DMS114 treated with DMSO at 0.1 percent for 48 hours (cell line): ENCODE measurements at regions not wholly inside any gene's neighbourhood (a gene's known extent, or its start where the extent isn't known, plus 50 kb on each side); places are given as distances from the start of the nearest gene placed in this dataset.

Source experiments
- DNase-seq: peaks from one replicate; lab custom pipeline; 2025; ENCODE audit not compliant: unreplicated experiment; lab: John Stamatoyannopoulos, UW

DNA sequence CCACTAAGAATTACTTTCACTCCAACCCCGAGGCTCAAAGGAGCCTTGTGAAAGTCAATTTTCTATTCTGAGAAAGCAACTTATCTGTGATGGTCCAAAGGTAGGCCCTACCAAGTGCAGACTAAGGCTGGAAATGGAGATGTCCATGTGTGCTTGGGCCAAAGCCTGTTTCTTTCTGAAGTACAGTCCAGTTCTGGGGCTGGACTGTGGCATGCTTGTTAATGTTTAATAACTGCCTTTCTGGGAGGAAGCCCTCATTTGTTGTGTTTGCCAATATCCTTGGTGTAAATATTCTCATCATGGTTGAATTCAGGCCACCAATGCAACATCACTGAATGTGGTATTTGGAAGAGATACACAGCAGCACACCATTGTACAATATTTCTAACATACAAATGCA lies 182.3 kb upstream of the BCL6 start:
- DNase-seq: no peak

DNA sequence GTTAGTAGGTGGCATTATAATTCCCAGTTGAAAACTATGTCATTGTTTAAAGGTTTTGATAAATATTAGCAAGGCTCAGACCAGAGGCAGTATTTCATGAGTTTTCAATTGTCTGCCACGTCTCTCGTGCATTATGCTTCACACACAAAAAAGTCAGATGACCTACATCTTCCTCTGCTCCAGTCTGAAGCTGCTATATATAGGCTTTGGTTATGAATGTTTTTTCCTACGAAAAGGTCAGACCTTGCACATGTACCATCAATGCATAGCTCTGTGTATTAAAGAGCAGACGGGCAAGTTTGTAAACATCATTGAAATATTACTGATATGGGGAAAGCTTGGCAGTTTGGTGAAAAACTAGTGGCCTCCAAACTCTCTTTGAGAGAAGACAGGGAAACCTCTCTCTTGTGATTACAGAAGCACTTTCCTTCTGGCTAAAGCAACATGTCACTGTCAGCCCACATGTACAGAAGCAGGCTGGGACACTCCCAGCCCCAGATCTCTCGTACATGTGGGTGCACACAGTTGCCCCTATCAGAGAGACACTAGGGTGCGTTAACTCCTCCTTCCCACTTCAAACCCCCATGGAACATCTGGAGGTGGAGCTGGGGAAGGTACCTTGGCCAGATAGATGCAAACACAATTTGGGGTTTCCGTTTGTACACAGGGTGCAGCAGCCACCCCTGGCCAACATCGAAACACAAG lies 184.0 kb upstream of the BCL6 start:
- no peak for DNase-seq

DNA sequence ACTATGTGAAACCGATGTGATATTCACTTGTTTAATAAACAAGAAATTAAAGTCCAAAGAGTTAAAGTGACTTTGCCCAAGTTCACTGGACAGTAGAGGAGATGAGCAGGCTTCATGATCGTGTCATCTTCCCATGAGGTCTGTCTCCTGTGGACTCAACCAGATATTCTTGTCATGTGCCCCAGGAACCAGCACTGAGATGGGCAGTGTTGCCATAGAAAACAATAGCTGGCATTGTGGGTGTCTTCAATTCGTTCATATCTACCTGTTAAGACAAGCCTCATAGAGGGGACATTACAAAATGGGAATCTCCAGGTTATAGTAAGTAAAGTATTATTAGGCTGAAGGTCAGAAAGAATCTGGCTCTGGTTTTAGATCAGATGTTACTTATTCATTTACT lies 184.8 kb upstream of the BCL6 start:
- DNase-seq: no peak

DNA sequence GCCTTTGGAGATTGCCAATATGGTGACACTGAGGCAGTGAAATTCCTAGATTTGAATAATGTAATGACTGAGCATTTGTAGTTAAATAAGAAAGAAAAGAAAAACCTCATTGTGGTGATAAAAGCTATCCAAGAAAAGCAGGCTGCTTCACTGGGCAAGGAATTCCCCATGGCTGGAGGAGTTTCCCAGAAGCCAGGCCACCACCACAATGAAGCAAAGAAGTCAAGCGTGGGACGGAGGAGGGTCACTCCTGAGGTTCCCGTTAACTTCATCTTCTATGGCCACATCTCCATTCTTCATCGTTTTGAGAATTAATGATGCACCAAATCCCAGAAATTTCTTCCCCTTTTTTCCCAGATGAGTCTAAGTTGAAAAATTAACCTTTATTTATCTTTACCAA lies 185.8 kb upstream of the BCL6 start:
- DNase-seq: no peak

DNA sequence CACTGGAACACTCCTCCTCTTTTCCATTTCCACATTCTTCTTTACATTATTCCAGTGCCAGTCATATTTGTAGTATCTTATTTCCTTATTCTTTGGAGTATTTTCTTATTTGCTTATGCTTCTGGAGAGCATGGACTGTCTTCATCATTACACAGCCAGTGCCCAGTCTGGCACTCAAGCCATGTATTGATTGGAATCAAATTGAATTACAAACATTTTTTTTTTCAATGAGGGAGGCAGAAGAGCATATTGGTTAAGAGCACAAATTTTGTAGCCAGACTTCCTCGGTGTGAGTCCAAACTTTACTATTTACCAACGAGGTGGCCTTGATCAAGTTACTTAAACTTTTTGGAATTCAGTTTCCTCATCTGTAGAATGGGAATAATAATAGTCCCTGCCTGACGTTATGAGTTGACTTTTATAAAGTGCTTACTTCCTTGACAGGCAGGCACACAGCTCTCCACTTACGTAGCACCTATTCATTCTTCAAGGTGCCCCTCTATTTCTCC lies 186.6 kb upstream of the BCL6 start:
- DNase-seq: no peak

DNA sequence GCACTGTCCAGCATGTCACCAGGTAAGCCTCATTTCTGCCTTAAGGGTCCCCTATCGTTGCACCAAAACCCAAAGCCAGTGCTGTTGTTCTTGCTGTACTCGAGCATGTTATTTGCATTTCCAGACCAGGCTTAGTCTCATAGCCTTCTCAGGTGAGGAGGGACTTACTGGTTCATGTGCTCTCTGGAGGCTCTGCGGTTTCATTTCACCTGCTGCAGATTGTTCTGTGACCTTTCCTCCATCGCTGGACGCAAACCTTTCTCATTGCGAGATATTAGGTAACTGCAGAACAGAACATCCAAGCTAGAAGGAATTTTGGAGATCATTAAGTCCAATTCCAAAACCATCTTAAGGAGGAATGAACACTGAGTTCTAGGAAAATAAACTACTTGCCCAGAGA lies 187.3 kb upstream of the BCL6 start:
- no peak for DNase-seq

DNA sequence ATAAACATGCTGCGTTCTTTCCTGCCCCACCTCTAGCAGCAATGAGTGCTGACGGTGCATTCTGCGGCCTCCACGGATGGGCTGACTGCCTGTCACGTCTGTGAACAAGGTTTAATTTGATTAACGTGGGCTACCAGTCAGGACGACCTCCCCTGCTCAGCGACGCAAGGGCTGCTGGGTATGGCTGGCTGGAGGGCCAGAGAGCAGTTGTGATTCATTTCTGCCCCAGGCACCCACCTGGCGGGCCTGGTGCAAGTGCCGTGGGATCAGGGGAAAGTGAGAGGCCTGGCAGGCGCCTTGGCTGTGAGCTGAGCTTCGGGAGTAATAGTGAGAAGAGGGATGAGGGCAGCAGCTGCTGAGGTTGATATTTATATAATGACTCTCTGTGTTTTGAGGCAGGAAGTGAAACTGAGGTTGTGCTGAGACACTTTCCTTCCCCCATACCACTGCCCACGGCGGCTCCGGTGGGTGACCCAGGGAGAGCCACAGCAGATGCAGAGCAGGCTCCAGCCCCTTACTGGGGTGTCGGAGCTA lies 190.4 kb upstream of the BCL6 start:
- no peak for DNase-seq

DNA sequence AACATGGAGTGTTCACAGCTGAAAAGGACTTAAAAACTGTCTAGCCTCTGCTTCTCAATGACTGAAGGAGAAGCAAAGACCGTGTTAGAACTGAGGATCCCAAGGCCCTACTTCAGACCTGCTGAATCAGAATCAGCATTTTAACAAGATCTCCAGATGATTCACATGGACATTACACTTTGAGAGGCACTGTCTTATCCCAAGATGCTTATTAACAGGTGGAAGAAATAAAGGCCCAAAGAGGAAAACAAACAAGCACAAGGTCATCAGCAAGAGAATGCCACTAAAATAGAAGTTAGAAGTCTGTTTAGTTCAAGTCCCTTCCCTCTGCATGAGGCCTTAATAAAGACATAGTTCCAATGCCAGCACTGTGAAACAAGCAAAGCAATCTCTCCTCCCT lies 191.4 kb upstream of the BCL6 start:
- no peak for DNase-seq

DNA sequence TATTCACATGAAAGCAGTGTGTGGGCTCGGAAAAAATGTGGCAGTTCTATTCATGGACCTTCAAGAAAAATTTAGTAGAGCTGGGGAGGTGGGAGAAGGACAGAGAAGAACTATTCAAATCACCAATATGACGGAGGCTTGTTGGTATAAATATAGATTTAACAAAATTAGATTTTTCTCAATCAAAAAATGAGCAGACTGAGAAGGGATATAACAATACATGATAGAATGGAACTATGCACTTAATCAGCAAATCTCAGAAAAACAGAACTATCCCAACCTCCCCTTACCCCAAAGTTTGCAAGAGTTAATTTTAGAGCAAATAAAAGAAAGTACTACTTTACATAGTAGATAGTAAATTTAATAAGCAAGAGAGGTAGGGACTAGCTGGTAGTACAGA lies 194.6 kb upstream of the BCL6 start:
- no peak for DNase-seq

DNA sequence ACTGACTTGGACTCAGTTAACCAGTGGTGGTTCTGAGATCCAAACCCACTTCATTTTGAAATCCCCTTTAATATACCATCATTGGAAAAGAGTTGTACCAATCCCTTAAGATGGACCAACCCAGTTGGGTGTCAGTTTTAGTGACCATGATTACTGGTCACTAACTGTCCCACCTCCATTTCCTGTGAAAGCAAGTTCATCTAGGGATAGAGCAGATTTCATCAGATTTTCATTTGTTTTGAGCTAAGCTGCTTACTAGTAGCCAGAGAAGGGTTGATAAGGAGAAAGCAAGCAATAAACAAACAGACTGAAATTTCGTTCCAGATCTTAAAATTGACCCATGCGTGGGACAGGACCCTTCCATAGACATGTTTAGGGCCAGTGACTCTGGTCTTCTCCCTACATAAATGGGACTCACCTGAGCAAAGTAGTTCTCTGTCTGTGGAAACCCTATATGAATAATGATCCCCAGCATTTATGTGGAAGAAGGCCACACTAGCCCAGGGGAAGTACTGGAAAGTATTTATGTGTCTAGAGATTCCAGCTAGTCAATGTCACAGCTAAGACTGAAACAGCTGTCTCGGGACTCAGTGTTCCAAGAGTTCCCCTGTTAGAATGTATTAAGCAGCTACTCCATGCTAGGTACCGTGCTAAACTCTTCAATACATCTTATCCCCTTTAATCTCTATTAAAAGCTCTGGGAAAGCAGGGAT lies 196.0 kb upstream of the BCL6 start:
- no peak for DNase-seq

DNA sequence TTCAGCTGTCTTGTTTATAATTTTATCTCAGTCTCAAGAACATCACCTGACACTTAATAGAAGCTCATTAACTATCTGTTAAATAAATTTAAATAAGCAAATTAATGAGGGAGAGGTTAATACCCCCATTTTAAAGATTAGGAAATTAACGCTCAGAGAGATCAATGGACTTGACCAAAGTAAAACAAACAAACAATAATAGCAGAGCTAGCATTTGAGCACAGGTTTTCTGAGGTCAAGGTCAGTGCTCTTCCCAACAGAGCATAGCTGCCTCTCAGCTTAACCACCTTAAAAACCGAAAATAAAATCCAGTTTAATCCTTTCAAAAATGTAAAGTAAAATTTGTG lies 196.6 kb upstream of the BCL6 start:
- no peak for DNase-seq

DNA sequence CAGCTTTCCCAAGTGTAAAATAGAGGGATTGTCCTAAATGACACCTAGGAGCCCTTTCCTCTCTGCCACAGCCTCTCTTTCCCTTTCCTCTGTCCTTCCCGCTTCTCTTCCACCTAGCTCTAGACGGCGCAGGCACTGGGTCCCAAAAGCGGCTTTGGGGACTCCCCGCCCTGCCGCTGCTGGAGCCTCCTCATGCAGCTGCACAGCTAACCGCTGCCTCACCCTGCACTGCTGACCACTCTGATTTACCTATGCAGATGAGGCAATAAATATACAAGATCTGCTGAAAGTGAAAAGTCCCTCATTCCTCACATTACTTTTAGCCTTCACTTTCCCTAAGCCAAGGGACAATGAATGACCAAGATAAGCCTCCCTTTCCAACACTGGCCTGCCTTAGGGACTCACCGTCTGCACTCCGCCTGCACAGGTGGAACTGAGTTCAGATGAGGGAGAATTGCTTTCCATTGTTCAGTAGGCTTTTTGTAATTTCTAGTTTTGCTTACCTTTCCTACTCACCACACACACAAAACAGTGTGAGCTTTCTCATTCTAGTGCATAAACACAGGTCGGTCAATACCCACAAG lies 197.5 kb upstream of the BCL6 start:
- no peak for DNase-seq

DNA sequence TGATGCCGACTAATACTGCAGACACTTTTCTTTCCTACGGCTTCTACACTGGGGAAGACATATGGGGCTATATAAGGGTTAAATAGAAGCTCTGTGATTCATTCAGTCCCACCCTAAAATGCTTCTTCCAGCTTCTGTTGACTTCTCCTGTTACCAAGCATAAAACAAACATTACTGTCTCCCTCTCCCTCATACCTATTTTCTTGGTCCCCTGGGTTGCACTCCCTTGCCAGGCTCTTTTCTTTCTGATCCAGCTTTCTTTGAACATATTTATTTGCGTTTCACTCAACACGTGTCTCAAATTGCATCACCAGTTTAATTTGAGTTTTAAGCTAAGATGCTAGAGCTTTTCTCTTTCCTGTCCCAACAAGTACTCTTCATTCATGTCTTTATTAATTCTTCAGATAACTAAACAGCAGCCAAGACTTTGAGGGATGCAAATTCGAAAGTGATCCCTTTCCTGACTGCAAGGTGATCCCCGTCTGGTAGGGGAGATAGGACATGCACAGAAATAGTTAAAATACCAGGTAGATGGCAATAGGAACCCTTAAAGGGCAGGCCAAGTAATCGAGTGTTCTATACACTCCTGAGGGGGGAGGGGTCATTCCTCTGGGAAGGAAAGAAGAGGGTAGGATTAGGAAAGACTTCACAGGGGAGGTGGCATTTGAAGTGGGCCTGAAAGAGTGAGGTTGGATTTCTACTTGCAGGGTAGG lies 198.6 kb upstream of the BCL6 start:
- no peak for DNase-seq

DNA sequence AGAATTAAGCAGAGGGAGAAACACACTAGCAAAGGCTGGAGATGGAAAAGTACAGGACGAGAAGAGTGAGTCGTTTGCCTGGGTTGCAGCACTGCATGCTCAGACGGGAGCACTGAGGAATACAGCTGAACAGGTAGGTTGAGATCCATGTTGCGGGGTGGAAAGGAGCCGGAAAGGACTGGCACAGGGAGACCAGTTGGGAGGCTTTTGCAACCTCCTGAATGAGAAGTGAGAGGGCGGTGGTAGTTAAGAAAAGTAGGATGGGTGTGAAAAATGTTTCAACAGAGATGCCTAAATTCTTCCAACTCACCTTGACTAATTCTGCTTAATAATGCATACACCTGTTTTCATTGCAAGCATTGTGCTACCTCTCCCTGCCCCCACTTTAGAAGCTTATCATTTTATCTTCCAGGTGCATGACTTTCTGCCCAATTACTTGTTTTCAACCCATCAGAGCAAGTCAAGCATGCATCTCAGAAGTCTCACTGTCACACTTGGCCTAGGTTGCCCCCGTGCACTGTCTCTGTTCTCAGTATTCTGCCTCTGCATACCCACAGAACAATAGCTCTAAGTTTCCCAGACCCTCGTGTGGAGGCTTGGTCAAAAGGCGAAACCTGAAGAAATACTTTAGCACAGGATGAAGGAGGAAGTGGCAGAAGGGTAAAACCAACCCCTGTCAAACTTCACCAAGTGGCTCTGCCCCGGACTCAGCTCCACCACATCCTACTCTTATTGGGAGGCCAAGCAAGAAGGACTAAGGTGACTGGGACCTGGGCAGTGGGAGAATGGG lies 199.3 kb upstream of the BCL6 start:
- no peak for DNase-seq

DNA sequence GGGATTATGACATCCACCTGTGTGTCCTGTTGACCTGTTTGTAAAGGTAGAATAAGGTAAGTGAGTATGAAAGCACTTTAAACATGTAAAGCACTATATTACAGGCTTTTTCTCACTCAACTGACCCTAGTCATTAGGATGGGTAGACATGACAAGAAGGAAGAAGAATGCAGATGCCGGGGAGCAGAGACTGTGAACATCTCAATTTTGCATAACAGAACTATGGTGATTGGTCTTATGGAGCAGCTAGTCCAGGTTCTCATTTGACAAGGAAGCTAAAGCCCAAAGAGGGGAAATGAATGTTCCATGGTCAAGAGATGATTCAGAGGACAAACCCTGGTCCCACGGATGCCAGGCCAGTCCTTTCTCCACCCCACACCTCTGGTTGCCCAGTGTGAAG lies 200.1 kb upstream of the BCL6 start:
- no peak for DNase-seq

DNA sequence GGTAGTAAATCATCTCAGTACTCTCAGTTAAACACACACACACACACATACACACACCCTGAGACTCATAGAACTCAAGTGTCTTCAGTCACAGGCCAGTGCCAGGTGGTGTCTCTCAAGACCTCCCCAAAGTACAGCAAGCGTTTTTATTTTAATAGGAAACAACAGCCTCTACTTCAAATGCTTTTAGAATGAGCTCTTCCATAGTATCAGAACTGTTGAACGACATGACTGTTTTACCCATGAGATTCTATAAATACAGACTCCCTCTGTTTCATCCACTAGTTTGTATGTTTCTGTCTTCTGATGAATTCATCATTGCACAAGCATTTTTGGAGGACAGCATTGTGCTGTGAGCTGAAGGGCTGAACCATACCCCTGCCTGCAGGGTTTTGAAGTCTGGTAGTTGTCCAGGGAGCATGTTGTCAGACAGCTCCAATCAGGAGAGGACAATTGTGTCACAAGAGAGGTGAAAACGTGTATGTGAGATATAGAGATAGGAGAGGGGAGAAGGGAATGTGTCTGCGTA lies 201.0 kb upstream of the BCL6 start:
- no peak for DNase-seq

DNA sequence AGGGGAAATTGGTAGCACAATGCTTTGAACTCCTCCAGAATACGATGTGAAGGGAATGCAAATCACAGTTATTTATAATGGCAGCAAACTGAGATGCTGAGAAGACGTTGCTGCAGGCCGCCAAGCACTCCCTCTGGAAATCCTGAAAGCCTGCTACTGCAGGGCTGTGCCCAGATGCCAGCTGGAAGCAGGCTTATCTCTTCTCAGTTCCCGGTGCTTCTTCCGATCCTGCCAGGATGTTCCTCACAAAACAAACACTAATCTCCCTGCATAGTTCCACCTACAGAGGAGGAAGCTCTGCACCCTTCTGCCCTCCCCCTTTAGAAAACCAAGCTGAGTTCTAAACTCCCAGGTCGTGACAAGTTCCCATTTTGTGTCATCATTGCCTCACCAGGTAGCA lies 201.7 kb upstream of the BCL6 start:
- no peak for DNase-seq

DNA sequence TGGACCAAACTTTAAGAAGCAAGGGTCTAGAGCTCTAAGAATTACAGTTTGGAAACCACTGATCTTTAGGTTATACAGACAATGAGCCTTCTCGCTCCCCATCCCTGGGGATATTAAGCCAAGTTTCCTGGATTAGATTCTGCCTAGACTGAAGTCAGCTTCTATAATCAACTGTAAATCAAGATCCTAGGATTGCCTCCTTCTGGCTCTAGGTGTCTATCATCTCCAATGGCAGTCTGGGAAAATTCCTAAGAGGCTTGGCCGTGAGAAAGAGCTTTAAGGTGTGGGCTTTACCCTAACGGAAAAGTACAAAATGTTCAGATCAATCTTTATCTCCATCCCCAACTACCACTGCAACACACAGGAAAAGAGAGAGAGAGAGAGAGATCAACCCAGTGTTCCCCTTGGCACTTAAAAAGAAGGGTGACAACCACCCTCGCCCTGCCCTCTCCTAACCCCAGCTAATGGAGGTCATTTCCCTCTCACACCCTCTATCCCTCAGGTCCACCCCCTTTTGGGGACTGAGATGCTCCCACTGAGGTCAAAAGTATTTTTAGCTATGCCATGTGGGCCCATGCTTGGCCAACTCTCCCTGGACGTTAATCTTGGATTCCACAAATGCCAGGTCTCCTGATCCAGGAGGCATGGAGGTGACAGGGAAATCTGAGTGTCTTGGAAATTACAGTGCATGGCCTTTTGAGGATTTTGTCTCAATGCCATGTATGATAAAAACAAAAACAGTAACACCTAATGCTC lies 202.8 kb upstream of the BCL6 start:
- no peak for DNase-seq

DNA sequence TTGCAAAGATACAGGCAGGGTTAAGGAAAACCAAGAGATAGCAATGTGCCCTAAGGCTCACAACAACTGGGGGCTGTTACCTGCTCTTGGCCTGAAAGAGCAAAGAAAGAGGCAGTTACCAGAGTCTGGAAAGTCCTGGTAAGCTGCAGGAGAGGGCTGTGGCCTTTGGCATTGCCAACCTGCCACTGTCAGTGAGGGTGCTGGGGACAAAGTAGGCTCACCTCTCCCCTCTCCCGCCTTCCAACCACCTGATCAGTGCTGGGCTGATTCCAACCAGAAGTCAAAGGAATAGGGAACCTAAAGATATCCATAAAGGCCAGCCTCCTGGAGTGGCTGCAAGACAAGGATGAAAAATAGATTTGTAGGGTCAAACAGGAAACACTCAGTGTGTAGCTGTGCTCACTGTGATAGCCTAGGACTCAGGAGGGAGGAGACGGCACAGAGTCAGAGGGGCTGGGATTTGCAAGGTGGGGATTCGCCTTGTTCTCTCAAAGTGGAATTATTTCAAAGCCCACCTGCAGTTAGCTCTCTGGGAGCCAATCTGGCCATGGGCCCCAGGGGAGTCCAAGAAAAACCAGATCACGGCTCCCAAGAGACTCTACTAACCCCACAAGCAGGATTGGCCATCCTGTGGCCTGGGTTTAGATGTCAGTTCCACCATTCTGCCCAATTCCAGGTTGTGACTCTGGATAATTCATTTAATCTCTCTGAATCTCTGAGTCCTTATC lies 204.0 kb upstream of the BCL6 start:
- DNase-seq: no peak
